ENCODE measurements at regions not wholly inside any gene's neighbourhood (a gene's known extent, or its start where the extent isn't known, plus 50 kb on each side); places are given as distances from the start of the nearest gene placed in this dataset.

- H2AFZ ChIP-seq (ENCODE audit: low read length) = no peak overlapping the region
- no peaks in the 10 kb centered on the region for H3K9me3 ChIP-seq (ENCODE audit: low read length)
- no peak overlapping the region for H3K4me2 ChIP-seq (ENCODE audit: low read length)
- H3K27ac ChIP-seq (ENCODE audit: low read depth, low read length, poor library complexity, severe bottlenecking) = no peak overlapping the region
- no peak overlapping the region for H3K9ac ChIP-seq (ENCODE audit: low read length)
- no peaks in the 10 kb centered on the region for H3K79me2 ChIP-seq (ENCODE audit: insufficient read depth, low read length)
- no peaks in the 10 kb centered on the region for H3K4me1 ChIP-seq (ENCODE audit: insufficient read depth, low read length, severe bottlenecking)
- H3K27me3 ChIP-seq (ENCODE audit: insufficient read depth, low read length) = no peaks in the 10 kb centered on the region
- TF ChIP-seq CTCF (IDR thresholded peaks at IDR 0.05; ENCODE audit: low read length) = no peak
- no peak for TF ChIP-seq EZH2 (IDR thresholded peaks at IDR 0.05; ENCODE audit: borderline replicate concordance, low read length)
- no peaks in the 10 kb centered on the region for H4K20me1 ChIP-seq (ENCODE audit: insufficient read depth, low read length)
- no peak overlapping the region for H3K4me3 ChIP-seq (ENCODE audit: low read depth, low read length, poor library complexity, severe bottlenecking)
- no peaks in the 10 kb centered on the region for H3K36me3 ChIP-seq (ENCODE audit: insufficient read depth, low read length)
- no peaks in the 10 kb centered on the region for H3F3A ChIP-seq (ENCODE audit: insufficient read depth, low read length)
- H3K9me2 ChIP-seq (ENCODE audit: low read depth, low read length) = no peaks in the 10 kb centered on the region
Observed at GRCh38 chr6:21494505-21494904, 99.0 kb upstream of the SOX4 start.

- Histone ChIP-seq H3K4me3 (ENCODE audit: low read depth, low read length, poor library complexity, severe bottlenecking) (no peak overlapping the region), H3K27ac (ENCODE audit: low read depth, low read length, poor library complexity, severe bottlenecking) (no peak overlapping the region), H3K4me2 (ENCODE audit: low read length) (no peak overlapping the region), H3K9ac (ENCODE audit: low read length) (no peak overlapping the region), H3K9me3 (ENCODE audit: low read length) (no peaks in the 10 kb centered on the region), H3K36me3 (ENCODE audit: insufficient read depth, low read length) (no peaks in the 10 kb centered on the region), H3K4me1 (ENCODE audit: insufficient read depth, low read length, severe bottlenecking) (no peaks in the 10 kb centered on the region), H2AFZ (ENCODE audit: low read length) (no peak overlapping the region), H3K9me2 (ENCODE audit: low read depth, low read length) (no peaks in the 10 kb centered on the region), H3F3A (ENCODE audit: insufficient read depth, low read length) (no peaks in the 10 kb centered on the region), H4K20me1 (ENCODE audit: insufficient read depth, low read length) (no peaks in the 10 kb centered on the region), H3K79me2 (ENCODE audit: insufficient read depth, low read length) (no peaks in the 10 kb centered on the region), H3K27me3 (ENCODE audit: insufficient read depth, low read length) (no peaks in the 10 kb centered on the region)
- TF ChIP-seq EZH2 (IDR thresholded peaks at IDR 0.05; ENCODE audit: borderline replicate concordance, low read length) (no peak), CTCF (IDR thresholded peaks at IDR 0.05; ENCODE audit: low read length) (no peak)
Observed at GRCh38 chr6:21496196-21496595, 97.4 kb upstream of the SOX4 start.

- TF ChIP-seq CTCF (IDR thresholded peaks at IDR 0.05; ENCODE audit: low read length) (no peak), EZH2 (IDR thresholded peaks at IDR 0.05; ENCODE audit: borderline replicate concordance, low read length) (no peak)
- no peak overlapping the region for H3K9ac ChIP-seq (ENCODE audit: low read length)
- no peaks in the 10 kb centered on the region for H3K27me3 ChIP-seq (ENCODE audit: insufficient read depth, low read length)
- H4K20me1 ChIP-seq (ENCODE audit: insufficient read depth, low read length) = no peaks in the 10 kb centered on the region
- H2AFZ ChIP-seq (ENCODE audit: low read length) = no peak overlapping the region
- H3K79me2 ChIP-seq (ENCODE audit: insufficient read depth, low read length) = no peaks in the 10 kb centered on the region
- H3K9me2 ChIP-seq (ENCODE audit: low read depth, low read length) = no peaks in the 10 kb centered on the region
- H3K4me3 ChIP-seq (ENCODE audit: low read depth, low read length, poor library complexity, severe bottlenecking) = no peak overlapping the region
- H3K27ac ChIP-seq (ENCODE audit: low read depth, low read length, poor library complexity, severe bottlenecking) = no peak overlapping the region
- H3K4me1 ChIP-seq (ENCODE audit: insufficient read depth, low read length, severe bottlenecking) = no peaks in the 10 kb centered on the region
- H3K4me2 ChIP-seq (ENCODE audit: low read length) = no peak overlapping the region
- H3F3A ChIP-seq (ENCODE audit: insufficient read depth, low read length) = no peaks in the 10 kb centered on the region
- H3K9me3 ChIP-seq (ENCODE audit: low read length) = no peaks in the 10 kb centered on the region
- H3K36me3 ChIP-seq (ENCODE audit: insufficient read depth, low read length) = no peaks in the 10 kb centered on the region
Observed at GRCh38 chr6:21496706-21497105, 96.8 kb upstream of the SOX4 start.

Measured in OCI-LY1 (cell line).